ENCODE measurements at regions not wholly inside any gene's neighbourhood (a gene's known extent, or its start where the extent isn't known, plus 50 kb on each side); places are given as distances from the start of the nearest gene placed in this dataset.

DNA sequence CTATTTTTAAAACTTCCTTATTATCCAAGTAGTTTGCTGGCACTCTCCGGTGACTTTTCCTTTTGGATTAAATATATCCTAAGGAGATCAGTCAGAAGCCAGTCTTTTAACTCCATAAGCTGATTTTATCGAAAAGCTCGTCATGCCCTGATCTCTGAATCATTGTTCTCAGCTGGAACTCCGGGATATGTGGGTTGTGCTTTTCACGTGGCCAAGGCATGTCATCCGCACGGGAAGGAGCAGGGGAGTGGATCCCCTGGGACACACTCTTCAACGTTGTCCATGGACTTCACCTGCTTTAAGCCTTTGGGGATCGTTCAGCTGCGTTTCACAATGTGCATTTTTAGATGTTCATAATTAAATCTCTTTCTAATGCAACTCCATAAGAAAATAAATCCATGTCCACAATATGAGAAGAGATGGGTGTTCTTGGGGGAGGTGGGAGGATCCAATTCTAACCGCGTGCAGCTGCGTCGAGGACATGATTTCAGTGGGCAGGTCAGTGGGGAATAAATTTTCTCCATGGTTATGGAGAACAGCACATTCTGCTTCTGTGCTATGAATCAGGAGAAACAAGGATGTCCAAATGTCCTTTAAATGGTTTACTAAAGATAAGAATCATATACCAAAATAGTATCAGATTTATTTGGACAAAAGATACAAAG is 229.5 kb upstream of the ADARB2 start:
- DNase-seq (ENCODE audit: low read depth, low spot score): no peak
- in situ Hi-C loops (cut with HindIII; ENCODE audit: low pct_unique_long_range_greater_than_20kb, low sequenced_read_pairs): no loop called here

DNA sequence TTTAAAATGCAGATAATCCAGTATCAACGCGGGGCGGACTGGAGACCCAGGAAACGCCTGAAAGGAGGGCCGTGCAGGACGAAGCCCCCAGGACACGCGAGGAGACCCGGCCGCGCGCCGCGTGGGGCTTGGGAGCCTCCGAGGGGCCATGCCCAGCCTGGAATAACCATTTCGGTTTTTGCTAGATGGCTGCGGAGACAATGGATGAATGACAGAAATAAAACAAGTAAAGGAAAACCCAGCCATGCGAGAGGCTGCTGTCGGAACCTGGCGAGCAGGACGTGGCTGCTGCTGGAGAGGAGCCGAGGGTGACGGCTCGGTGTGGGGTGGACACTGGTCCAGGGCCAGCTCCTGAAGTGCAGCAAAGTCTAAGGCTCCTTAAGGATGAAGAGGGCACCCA is 227.2 kb upstream of the ADARB2 start:
- in situ Hi-C loops (cut with HindIII; ENCODE audit: low pct_unique_long_range_greater_than_20kb, low sequenced_read_pairs): no loop called here
- DNase-seq (ENCODE audit: low read depth, low spot score): no peak

DNA sequence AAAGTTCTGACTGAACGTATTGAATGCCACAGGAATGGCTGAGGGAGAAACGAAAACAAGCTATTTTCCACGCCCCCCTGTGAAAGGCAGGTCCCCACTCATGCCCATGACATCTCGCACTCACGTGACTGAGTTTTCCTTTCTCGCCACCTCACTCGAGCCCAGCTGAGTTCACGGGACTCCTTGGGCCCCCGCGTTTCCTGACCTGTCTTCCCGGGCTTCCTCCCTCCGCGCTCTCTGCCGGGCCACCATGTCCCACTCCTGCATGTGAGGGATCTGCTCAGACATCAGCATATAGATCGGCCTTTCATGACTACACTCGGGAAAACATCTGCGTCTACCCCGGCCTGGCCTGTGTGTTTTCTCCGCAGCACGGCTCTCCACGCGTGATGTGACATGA is 226.0 kb upstream of the ADARB2 start:
- DNase-seq (ENCODE audit: low read depth, low spot score): no peak
- in situ Hi-C loops (cut with HindIII; ENCODE audit: low pct_unique_long_range_greater_than_20kb, low sequenced_read_pairs): no loop called here

DNA sequence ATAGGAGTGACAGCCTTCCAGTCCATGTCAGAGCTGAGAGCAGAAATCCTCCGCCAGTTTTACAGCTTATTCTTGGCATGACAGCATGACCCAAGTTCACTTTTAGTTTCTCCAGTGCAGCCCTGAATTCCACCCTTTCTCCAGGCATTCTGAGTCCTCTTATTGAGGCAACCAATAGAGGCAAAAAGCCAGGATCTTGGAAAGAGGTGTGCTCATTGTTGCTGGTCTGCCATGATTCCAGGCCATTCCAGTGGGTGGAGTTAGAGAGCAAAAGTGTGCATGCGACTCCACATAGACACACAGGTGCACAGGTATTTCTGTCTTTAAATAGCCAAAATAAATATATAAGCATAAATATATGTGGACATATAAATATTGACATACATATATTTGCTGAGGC is 224.7 kb upstream of the ADARB2 start:
- in situ Hi-C loops (cut with HindIII; ENCODE audit: low pct_unique_long_range_greater_than_20kb, low sequenced_read_pairs): no loop called here
- DNase-seq (ENCODE audit: low read depth, low spot score): peak; percentile 9

DNA sequence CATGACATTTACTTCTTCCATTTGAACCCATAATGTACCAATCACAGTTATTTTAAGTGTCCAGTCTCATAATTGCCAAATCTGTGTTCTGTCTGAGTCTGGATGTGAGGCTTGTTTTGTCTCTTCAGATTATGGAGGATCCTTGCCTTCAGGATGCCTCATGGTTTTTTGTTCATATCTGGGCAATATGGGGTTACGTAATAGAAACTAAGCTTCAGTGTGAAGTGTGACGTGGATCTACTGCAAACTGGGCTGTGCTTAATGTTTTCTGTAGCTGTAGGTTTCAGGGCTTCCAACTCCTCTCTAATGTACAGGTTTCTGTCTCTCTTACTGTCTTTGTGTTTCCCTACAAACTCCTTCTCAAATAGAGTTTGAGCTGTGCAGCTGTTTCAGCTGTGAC is 223.7 kb upstream of the ADARB2 start:
- in situ Hi-C loops (cut with HindIII; ENCODE audit: low pct_unique_long_range_greater_than_20kb, low sequenced_read_pairs): no loop called here
- DNase-seq (ENCODE audit: low read depth, low spot score): no peak

DNA sequence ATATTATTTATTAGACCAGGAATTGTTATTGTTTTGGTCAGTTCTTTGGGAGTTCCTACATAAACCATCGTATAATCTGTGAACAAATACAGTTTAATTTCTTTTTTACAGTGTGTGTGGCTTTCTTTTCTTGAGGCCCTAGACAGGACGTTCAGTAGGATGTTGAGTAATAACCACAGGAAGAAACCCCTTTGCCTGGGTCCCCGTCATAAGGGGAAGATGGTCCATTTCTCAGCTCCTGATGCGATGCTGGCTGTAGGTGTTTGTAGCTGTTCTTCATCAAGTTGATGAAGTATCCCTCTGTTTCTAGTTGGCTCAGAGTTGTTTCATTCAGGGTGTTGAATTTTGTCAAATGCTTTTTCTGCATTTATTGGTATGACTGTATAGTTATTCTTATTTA is 219.7 kb upstream of the ADARB2 start:
- DNase-seq (ENCODE audit: low read depth, low spot score): no peak

DNA sequence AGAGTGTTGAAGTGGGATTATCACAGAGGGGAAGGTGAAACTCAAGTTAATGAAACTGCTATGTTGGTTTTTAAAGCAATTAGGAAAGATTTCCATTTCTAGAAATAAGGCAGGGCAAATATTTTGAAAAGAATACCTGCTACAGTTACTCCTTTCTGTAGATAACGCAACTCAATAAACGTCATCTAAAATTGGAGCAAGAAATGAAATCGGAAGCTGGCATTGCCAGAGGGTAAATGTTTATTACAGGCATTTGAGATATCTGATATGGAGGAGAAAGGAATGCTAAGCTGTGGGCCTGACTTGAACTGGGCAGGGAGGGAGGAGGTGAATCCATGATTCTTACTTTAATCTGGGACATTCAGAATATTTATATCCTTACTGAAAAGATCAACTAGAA is 217.0 kb upstream of the ADARB2 start:
- no peak for DNase-seq (ENCODE audit: low read depth, low spot score)
- in situ Hi-C loops (cut with HindIII; ENCODE audit: low pct_unique_long_range_greater_than_20kb, low sequenced_read_pairs): no loop called here

More for the DNA sequence above, 219.7 kb upstream of the ADARB2 start:
- in situ Hi-C loops (cut with HindIII; ENCODE audit: low pct_unique_long_range_greater_than_20kb, low sequenced_read_pairs): no loop called here

DNA sequence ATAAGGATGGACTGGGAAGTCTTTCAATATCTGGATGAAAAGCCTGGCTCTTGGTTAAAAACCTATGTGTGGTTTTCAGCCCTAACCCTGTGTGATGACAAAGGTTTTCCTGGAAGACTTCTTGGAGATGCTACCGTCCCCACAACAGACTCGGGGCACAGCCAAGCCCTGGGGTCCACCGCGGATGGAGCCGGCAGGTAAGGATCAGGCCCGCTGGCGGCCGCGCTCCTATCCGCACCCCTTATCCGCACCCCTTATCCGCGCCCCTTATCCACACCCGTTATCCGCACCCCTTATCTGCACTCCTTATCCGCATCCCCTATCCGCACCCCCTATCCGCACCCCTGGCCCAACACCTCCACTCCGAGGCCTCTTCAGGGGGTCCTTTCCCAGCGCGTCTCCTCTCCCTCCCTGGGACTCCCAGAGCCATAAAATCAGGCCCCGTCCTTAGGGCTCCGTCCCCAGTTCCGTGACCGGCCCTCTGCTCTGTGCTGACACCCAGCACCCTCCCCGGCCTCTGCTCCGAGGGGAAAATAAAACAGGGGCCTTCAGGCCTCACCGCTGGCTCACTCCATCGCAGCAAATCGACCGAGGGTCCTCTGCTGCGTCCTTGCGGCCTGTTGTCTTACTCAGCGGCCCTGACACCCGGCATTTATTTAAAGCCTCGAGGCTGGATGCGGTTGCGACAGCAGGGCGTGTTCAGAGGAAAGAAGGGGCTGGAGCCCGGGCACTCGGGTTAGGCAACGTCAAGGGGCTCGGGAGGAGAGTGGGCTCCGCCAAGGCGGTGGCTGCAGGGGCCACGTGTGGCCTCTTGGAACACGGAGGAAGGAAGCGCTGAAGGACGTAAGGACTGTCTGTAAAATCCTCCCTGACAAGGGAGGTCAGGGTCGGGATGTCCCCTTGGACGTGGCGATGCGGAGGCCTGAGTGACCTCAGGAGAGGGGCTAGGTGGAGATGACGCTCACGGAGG is 215.1 kb upstream of the ADARB2 start:
- DNase-seq (ENCODE audit: low read depth, low spot score): no peak
- in situ Hi-C loops (cut with HindIII; ENCODE audit: low pct_unique_long_range_greater_than_20kb, low sequenced_read_pairs): no loop called here

DNA sequence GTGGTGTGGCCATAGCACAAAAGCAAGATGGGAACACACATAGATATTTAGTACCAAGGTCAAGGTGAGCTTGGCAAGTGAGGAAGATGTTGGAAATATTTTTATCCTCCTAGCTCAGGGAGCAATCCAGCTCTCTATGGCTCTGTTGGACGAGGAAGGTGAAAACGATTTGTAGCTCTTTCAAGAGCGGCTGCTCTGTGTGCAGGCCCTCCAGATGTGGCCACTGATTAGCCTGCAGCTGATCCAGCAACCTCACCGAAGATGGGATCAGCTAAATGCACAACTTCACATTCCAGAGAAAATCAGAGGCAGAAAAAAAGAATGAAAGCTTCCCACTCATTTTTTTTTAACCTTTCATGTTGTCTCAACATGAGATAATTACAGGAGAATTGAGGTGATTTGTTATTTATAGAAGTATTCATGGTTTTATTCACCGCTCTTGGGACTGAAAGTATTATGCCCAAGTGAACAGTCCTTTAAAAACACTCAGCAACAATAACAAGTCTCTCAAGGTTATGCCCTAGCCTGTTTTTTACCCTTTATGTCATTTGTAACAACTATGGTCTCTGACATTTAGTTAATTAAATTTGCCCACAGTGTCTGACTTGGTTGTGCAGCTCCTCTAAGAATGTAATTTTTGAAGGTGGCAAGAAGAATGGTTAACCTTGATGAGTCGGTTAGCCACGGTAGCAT is 213.6 kb upstream of the ADARB2 start:
- in situ Hi-C loops (cut with HindIII; ENCODE audit: low pct_unique_long_range_greater_than_20kb, low sequenced_read_pairs): no loop called here
- no peak for DNase-seq (ENCODE audit: low read depth, low spot score)

DNA sequence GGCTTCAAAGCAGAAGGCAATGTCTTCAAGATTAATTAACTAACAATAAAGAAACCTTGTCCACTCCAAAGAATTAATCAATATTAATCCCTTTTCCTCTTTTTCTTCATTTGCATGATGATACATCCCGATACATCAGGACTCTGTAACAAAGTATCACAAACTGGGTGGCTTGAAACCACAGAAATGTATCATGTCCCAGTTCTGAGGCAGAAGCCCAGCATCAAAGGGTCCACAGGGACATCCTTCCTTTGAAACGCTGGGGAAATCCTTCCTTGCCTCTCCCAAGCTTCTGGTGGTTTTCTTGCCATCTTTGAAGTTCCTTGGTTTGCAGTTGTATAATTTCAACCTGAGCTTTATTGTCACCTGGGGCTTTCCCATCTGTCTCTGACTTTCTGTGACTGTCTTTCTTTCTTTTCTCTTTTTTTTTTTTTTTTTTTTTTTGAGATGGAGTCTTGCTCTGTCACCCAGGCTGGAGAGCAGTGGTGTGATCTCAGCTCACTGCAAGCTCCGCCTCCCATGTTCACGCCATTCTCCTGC is 210.2 kb upstream of the ADARB2 start:
- in situ Hi-C loops (cut with HindIII; ENCODE audit: low pct_unique_long_range_greater_than_20kb, low sequenced_read_pairs): no loop called here
- DNase-seq (ENCODE audit: low read depth, low spot score): no peak

DNA sequence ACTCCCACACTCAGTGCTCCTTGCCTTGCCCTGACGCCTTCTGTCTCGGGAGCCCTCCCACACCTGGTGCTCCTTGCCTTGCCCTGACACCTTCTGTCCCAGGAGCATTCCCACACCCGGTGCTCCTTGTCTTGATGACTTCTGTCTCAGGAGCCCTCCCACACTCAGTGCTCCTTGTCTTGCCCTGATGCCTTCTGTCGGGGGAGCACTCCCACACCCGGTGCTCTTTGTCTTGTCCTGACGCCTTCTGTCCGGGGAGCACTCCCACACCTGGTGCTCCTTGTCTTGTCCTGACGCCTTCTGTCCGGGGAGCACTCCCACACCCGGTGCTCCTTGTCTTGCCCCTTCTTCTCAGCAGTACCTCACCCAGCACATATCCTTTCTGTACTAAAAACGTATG is 207.2 kb upstream of the ADARB2 start:
- in situ Hi-C loops (cut with HindIII; ENCODE audit: low pct_unique_long_range_greater_than_20kb, low sequenced_read_pairs): no loop called here
- DNase-seq (ENCODE audit: low read depth, low spot score): no peak

DNA sequence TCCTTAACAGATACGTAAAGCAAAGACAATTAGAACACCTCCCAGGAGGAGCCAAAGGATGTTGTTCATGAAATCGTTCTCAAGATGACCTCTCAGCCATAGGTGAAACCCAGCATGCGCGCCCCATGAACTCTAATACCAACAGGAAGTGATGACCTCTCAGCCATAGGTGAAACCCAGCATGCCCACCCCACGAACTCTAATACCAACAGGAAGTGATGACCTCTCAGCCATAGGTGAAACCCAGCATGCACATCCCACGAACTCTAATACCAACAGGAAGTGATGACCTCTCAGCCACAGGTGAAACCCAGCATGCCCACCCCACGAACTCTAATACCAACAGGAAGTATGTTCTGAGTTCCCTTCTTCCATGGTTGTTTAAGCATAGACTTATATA is 205.2 kb upstream of the ADARB2 start:
- no peak for DNase-seq (ENCODE audit: low read depth, low spot score)

DNA sequence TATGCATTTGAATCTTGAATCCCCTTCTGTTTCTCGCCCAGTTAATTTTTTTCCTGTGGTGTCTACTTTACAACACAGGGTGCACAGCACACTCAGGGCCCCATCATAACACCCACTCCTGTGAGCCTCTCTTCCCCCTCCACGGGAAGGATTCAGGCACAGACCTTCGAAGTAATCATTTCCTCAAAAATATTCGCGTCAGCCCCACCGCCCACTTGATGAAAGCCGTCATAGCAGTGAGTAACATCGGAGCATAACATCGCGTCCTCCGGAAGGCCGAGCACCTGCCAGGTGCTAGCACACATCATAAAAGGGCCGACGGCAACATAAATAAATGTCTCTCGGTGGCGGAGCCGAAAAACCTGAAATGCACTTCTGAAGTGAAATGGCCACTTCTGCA is 201.7 kb upstream of the ADARB2 start:
- in situ Hi-C loops (cut with HindIII; ENCODE audit: low pct_unique_long_range_greater_than_20kb, low sequenced_read_pairs): no loop called here
- DNase-seq (ENCODE audit: low read depth, low spot score): no peak

More for the DNA sequence above, 205.2 kb upstream of the ADARB2 start:
- in situ Hi-C loops (cut with HindIII; ENCODE audit: low pct_unique_long_range_greater_than_20kb, low sequenced_read_pairs): no loop called here

DNA sequence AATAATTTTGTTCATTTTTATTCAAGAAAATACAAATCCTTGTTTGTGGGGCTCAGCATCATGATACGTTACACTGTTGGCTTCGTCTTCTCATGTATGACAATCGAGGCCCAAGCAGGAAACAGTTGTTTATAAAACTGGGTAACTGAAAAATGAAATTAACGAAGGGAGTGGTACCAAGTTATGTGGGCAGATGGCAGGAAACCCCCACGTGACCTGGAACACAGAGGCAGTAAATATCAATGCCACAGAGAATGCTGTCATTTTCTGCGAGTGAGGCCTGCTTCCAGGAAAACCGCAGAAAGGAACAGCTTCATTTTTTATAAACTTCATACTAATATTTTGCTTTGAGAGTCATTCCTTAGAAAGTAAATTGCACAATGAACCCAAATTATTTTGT is 201.0 kb upstream of the ADARB2 start:
- in situ Hi-C loops (cut with HindIII; ENCODE audit: low pct_unique_long_range_greater_than_20kb, low sequenced_read_pairs): no loop called here

DNA sequence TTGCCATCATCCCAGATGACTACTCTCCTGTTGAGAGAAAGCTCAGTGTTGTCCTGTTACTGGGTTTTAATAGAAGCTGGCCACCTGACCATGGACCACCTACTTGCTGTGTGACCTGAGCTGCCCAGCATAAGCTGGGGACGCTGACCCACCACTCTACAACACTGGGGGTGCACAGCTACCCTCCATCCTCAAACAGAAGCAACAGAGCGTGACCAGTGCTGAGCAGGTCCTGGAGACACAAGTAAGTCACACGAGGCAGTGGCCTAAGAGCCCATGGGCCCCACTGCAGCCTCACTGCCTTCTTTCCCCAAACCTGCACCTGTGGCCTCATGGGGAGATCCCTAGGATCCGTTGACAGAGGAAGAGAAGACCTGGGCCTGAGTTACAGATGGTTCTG is 198.6 kb upstream of the ADARB2 start:
- DNase-seq (ENCODE audit: low read depth, low spot score): no peak
- in situ Hi-C loops (cut with HindIII; ENCODE audit: low pct_unique_long_range_greater_than_20kb, low sequenced_read_pairs): no loop called here

More for the DNA sequence above, 201.0 kb upstream of the ADARB2 start:
- no peak for DNase-seq (ENCODE audit: low read depth, low spot score)

DNA sequence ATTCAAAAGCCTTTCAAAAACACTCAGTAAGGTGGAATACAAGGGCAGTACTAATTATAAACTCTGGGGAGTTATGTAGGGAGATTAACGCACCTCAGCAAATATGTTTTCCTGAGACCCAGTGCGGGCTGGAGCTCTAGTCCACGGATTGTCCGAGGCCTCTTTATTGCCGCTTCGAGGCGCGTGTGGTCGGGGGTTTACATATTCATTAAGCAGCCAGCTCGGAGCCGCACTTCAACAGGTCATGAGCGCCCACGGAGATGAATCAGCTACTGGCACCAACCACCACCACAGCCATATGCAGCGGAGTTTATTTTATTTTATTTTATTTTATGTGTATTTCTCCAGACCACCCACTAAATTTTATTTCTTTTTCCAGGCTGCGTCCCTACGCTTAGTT is 195.9 kb upstream of the ADARB2 start:
- DNase-seq (ENCODE audit: low read depth, low spot score): no peak
- in situ Hi-C loops (cut with HindIII; ENCODE audit: low pct_unique_long_range_greater_than_20kb, low sequenced_read_pairs): no loop called here

DNA sequence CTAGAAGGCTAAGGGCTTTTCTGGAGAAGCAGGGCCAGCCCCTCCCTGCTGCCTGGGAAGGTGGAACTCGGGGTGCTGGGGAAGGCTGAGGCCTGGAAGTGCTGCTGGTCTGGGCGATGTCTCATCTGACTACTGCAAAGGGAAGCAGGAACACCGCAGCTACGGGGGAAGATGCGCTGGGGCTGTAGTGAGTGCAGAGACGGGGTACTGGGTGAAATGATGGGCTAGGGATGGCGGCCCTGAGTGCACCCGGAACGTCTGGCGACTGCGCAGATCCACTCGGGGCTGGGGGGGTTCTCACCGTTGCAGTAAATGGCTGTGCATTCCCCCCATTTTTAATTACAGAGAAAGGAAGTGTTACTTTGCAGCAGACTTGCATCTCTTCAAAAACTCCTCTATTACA is 195.4 kb upstream of the ADARB2 start:
- no peak for DNase-seq (ENCODE audit: low read depth, low spot score)
- in situ Hi-C loops (cut with HindIII; ENCODE audit: low pct_unique_long_range_greater_than_20kb, low sequenced_read_pairs): no loop called here

DNA sequence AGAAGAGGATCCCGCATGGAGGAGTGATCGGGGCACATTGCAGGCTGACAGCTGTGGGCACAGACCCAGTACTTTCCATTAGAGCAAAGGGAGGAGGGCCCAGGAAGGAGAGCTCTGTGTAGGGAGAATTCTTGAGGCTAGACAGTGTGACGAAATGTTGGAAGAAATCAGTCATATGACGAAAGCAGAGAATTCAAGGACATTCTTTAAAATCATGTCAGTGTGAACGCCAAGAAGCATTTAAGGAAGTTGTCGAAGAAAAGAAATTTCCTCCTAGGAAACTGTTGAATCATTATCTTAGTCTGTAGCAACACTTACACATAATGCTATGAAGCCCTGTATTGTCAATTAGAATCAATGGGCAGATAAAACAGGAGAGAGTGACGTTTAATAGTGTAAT is 191.3 kb upstream of the ADARB2 start:
- in situ Hi-C loops (cut with HindIII; ENCODE audit: low pct_unique_long_range_greater_than_20kb, low sequenced_read_pairs): no loop called here
- DNase-seq (ENCODE audit: low read depth, low spot score): no peak

Data from SK-MEL-5 (cell line).